ENCODE measurements at regions not wholly inside any gene's neighbourhood (a gene's known extent, or its start where the extent isn't known, plus 50 kb on each side); places are given as distances from the start of the nearest gene placed in this dataset.

DNA sequence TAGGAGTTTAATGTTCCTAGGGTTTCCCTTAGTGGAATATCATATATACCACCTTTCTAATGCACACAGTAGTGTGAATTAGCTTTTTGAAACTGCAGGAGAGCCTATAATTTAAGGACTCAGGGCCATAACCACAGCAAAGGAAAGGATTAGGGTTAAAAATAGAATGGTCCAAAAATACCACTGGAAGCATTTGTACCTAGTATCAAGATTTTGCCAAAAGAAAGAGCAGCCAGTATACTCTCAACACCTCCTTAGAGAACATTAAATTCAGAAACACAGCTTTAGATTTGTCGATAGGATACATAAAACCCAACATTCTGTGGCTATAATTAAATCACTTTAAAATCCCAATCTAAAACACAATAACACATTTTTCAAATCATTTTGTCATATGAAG is 634.9 kb downstream of the EPHA4 start:
- no peaks in the 10 kb centered on the region for H3K27me3 Mint-ChIP-seq
- no peaks in the 10 kb centered on the region for H3K9me3 Mint-ChIP-seq
- no peak overlapping the region for H3K27ac Mint-ChIP-seq
- no peaks in the 10 kb centered on the region for H3K36me3 Mint-ChIP-seq
- no peak for DNase-seq (ENCODE audit: extremely low spot score, unreplicated experiment)
- peaks cover 9% of the 10 kb centered on the region for H3K4me1 Mint-ChIP-seq (ENCODE audit: unreplicated experiment)
- no peak overlapping the region for H3K4me3 Mint-ChIP-seq
- TF ChIP-seq, protein P1, sequence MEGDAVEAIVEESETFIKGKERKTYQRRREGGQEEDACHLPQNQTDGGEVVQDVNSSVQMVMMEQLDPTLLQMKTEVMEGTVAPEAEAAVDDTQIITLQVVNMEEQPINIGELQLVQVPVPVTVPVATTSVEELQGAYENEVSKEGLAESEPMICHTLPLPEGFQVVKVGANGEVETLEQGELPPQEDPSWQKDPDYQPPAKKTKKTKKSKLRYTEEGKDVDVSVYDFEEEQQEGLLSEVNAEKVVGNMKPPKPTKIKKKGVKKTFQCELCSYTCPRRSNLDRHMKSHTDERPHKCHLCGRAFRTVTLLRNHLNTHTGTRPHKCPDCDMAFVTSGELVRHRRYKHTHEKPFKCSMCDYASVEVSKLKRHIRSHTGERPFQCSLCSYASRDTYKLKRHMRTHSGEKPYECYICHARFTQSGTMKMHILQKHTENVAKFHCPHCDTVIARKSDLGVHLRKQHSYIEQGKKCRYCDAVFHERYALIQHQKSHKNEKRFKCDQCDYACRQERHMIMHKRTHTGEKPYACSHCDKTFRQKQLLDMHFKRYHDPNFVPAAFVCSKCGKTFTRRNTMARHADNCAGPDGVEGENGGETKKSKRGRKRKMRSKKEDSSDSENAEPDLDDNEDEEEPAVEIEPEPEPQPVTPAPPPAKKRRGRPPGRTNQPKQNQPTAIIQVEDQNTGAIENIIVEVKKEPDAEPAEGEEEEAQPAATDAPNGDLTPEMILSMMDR (conservative IDR thresholded peaks at IDR 0.05), result no peak

DNA sequence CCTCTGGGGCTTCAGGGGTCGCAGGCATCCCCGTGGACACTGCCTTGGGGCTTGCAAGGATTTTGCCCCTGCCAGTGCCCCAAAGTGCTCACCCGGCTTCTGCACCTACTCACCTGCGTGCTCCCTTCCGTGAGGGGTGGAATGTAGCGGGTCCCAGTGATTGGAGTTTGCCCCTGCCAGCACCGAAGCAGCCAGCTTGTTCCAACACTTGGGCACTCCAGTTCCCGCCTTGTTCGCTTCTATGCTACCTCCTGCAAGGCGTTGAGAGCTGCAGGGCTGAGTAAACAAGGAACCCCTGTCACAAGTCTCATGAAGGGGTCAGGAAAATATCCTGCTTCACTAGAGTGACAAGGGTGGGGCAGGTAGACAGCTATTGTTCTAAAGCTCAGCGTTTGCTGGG is 631.5 kb downstream of the EPHA4 start:
- Mint-ChIP-seq H3K4me3 (no peak overlapping the region), H3K36me3 (no peaks in the 10 kb centered on the region), H3K9me3 (no peaks in the 10 kb centered on the region), H3K4me1 (ENCODE audit: unreplicated experiment) (peaks cover 9% of the 10 kb centered on the region), H3K27me3 (no peaks in the 10 kb centered on the region), H3K27ac (no peak overlapping the region)
- DNase-seq (ENCODE audit: extremely low spot score, unreplicated experiment), result no peak
- TF ChIP-seq, protein P1 (conservative IDR thresholded peaks at IDR 0.05), result no peak

DNA sequence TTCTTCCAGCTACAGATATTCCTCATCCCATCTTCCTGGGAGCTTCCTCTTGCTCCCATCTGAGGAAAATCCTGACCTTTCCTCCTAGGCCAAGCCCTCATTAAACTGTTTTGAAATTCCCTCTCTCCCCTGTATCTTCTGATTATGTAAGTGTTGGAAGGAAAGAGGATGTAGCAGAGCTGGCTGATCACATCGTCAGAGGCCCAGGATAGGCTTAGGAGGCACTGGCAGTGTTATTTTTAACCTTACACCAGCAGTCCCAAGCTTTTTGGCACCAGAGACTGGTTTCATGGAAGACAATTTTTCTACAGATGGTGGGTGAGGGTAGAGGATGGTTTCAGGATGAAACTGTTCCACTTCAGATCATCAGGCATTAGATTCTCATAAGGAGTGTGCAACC is 630.4 kb downstream of the EPHA4 start:
- Mint-ChIP-seq H3K27ac (no peak overlapping the region), H3K9me3 (no peaks in the 10 kb centered on the region), H3K4me3 (no peak overlapping the region), H3K27me3 (no peaks in the 10 kb centered on the region), H3K4me1 (ENCODE audit: unreplicated experiment) (peaks cover 5% of the 10 kb centered on the region), H3K36me3 (no peaks in the 10 kb centered on the region)
- TF ChIP-seq, protein P1 (conservative IDR thresholded peaks at IDR 0.05), result no peak
- no peak for DNase-seq (ENCODE audit: extremely low spot score, unreplicated experiment)

DNA sequence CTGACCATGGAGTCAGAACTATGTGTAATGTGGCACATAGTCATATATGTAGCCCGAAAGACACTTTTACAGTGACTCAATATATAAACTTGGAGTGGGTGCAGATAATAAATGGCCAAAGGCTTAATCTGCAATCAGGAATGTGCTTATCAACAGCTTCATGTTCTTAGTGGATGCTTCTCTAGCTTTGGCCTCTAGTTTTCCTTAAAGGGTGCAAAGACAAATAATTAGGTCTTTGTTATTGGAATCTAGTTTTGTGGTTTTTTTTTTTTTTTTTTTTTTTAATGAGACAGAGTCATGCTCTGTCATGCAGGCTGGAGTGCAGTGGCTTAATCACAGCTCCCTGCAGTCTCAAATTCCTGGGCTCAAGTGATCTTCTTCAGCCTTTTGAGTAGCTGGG is 625.6 kb downstream of the EPHA4 start:
- Mint-ChIP-seq H3K36me3 (no peaks in the 10 kb centered on the region), H3K9me3 (no peaks in the 10 kb centered on the region), H3K27me3 (no peaks in the 10 kb centered on the region), H3K27ac (no peak overlapping the region), H3K4me1 (ENCODE audit: unreplicated experiment) (peaks cover 7% of the 10 kb centered on the region), H3K4me3 (no peak overlapping the region)
- TF ChIP-seq, protein P1 (conservative IDR thresholded peaks at IDR 0.05), result no peak
- DNase-seq (ENCODE audit: extremely low spot score, unreplicated experiment), result no peak

DNA sequence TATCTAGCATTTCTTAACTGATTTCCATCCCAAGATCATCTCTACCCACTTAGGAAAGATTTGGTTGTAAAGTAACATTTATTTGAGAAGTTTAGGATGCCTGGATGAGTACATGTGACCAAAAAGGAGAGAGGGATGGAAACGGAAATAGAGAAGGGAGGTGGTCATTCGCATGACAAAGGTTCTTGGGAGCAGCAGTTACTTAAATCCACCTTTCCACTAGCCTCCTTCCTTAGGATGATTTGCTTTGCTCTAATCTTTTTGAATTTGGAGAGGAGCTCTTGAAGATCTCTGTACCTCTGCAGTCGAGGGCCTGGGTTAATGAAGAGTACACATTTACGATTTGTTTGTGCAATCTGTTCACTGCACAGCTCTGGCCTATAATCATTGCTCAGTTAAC is 623.5 kb downstream of the EPHA4 start:
- no peak for DNase-seq (ENCODE audit: extremely low spot score, unreplicated experiment)
- Mint-ChIP-seq H3K4me3 (no peak overlapping the region), H3K4me1 (ENCODE audit: unreplicated experiment) (peaks cover 7% of the 10 kb centered on the region), H3K27ac (no peak overlapping the region), H3K36me3 (no peaks in the 10 kb centered on the region), H3K27me3 (no peaks in the 10 kb centered on the region), H3K9me3 (peaks cover 9% of the 10 kb centered on the region)
- TF ChIP-seq, protein P1 (conservative IDR thresholded peaks at IDR 0.05), result no peak

DNA sequence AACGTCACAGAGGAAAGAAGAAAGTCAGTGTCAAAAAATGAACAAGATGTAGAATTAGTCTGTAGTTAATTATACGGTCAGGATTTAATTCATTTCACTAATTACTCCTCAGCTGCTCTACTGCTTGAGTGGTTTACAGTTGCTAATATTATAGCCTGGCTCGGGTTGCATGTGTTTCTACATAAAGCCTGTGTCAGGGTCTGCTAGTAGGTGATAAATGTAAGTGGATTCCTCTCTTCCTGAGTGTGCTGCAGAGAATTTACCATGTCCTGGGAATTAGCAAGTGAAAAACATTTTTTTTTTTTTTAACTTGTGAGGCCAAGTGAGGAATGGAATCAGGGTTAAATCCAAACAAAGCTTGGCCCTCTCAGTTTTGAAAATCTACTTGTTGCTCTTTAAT is 622.6 kb downstream of the EPHA4 start:
- no peak for DNase-seq (ENCODE audit: extremely low spot score, unreplicated experiment)
- Mint-ChIP-seq H3K9me3 (peaks cover 9% of the 10 kb centered on the region), H3K4me3 (no peak overlapping the region), H3K27ac (no peak overlapping the region), H3K36me3 (no peaks in the 10 kb centered on the region), H3K4me1 (ENCODE audit: unreplicated experiment) (peaks cover 7% of the 10 kb centered on the region), H3K27me3 (no peaks in the 10 kb centered on the region)
- TF ChIP-seq, protein P1 (conservative IDR thresholded peaks at IDR 0.05), result no peak
